ENCODE measurements at regions not wholly inside any gene's neighbourhood (a gene's known extent, or its start where the extent isn't known, plus 50 kb on each side); places are given as distances from the start of the nearest gene placed in this dataset.

- no peak for ATAC-seq (ENCODE audit: low read depth)
- H3K27me3 Mint-ChIP-seq = peaks cover 17% of the 10 kb centered on the region
- CTCF ChIA-PET = interaction anchor here (0.9 kb wide), 1 partner anchor 44 kb away, joined by 4 read pairs; no protein-coding TSS in a partner anchor
These were observed 132.8 kb upstream of the C2CD4B start for GRCh38 chr15:62297933-62298332.

GRCh38 chr15:62298811-62299210 is 133.7 kb upstream of the C2CD4B start:
- peaks cover 0 to 6% (median 2%) of the 10 kb centered on the region in 4 experiments for H3K27me3 ChIP-seq (replicated peaks in 1 of 4; ENCODE audit: control extremely low read depth in 1 of 4, control insufficient read depth in 3 of 4, insufficient read depth in 4 of 4, low read length in 3 of 4)
- H3K4me1 Mint-ChIP-seq = no peaks in the 10 kb centered on the region
- H3K4me3 ChIP-seq (ENCODE audit: control extremely low read depth in 1 of 5, extremely low read depth in 1 of 5, insufficient read depth in 1 of 5, low read depth in 2 of 5, low read length in 4 of 5) = no peak overlapping the region
- no peaks in the 10 kb centered on the region for H3K36me3 ChIP-seq (replicated peaks in 1 of 2; ENCODE audit: control extremely low read depth in 1 of 2, control insufficient read depth in 1 of 2, extremely low read depth in 1 of 2, insufficient read depth in 2 of 2, low read length in 1 of 2)
- no peak overlapping the region for H3K4me2 ChIP-seq (replicated peaks; ENCODE audit: low read depth, low read length, poor library complexity, severe bottlenecking)
- no peaks in the 10 kb centered on the region for H3K79me2 ChIP-seq (ENCODE audit: control insufficient read depth, insufficient read depth, low read length)
- ATAC-seq (ENCODE audit: low read depth) (no peak), DNase-seq (no peak)
- no peaks in the 10 kb centered on the region for H3K9me3 ChIP-seq (ENCODE audit: control extremely low read depth in 1 of 3, control insufficient read depth in 2 of 3, insufficient read depth in 1 of 3, low read length in 2 of 3)
- no peak overlapping the region for H3K4me3 Mint-ChIP-seq
- intact Hi-C loops (cut with micrococcal nuclease) = no loop called here
- no peaks in the 10 kb centered on the region for H3K4me1 ChIP-seq (ENCODE audit: control insufficient read depth in 2 of 2, insufficient read depth in 2 of 2, low read length in 2 of 2)
- H3K9me3 Mint-ChIP-seq (ENCODE audit: insufficient read depth) = no peaks in the 10 kb centered on the region
- H4K20me1 ChIP-seq (ENCODE audit: control insufficient read depth, insufficient read depth, low read length, poor library complexity, severe bottlenecking) = no peaks in the 10 kb centered on the region
- H3K27ac ChIP-seq (ENCODE audit: low read length in 2 of 2) = no peak overlapping the region
- WGBS (ENCODE audit: insufficient coverage) = 76% methylated on average over 3 of the region's 5 CpGs
- H3K9ac ChIP-seq (ENCODE audit: low read length) = no peak overlapping the region
- ChIA-PET CTCF (no interaction called here), POLR2A (no interaction called here)
- H3K27ac Mint-ChIP-seq = no peak overlapping the region
- no peak overlapping the region for H2AFZ ChIP-seq (ENCODE audit: insufficient read depth, low read depth, low read length, poor library complexity, severe bottlenecking)
- TF ChIP-seq CTCF (IDR thresholded peaks at IDR 0.05) (no peak), EZH2 (IDR thresholded peaks at IDR 0.05; ENCODE audit: borderline replicate concordance, insufficient read depth, low read depth, low read length, poor library complexity, severe bottlenecking) (no peak)
- H3K27me3 Mint-ChIP-seq = peaks cover 13% of the 10 kb centered on the region

More at GRCh38 chr15:62297933-62298332, 132.8 kb upstream of the C2CD4B start:
- POLR2A ChIA-PET = no interaction called here
- H3K27ac ChIP-seq (ENCODE audit: low read length in 2 of 2) = no peak overlapping the region
- H3K4me1 ChIP-seq (ENCODE audit: control insufficient read depth in 2 of 2, insufficient read depth in 2 of 2, low read length in 2 of 2) = no peaks in the 10 kb centered on the region
- WGBS (ENCODE audit: insufficient coverage) = no CpG with 5 or more reads among the region's 5 CpGs
- TF ChIP-seq EZH2 (IDR thresholded peaks at IDR 0.05; ENCODE audit: borderline replicate concordance, insufficient read depth, low read depth, low read length, poor library complexity, severe bottlenecking) (no peak), CTCF (IDR thresholded peaks at IDR 0.05) (no peak)
- intact Hi-C loops (cut with micrococcal nuclease) = no loop called here
- no peaks in the 10 kb centered on the region for H3K9me3 Mint-ChIP-seq (ENCODE audit: insufficient read depth)
- no peaks in the 10 kb centered on the region for H3K79me2 ChIP-seq (ENCODE audit: control insufficient read depth, insufficient read depth, low read length)
- H3K4me1 Mint-ChIP-seq = no peaks in the 10 kb centered on the region
- H2AFZ ChIP-seq (ENCODE audit: insufficient read depth, low read depth, low read length, poor library complexity, severe bottlenecking) = no peak overlapping the region
- no peak overlapping the region for H3K4me3 Mint-ChIP-seq
- DNase-seq = no peak
- H3K4me2 ChIP-seq (replicated peaks; ENCODE audit: low read depth, low read length, poor library complexity, severe bottlenecking) = no peak overlapping the region
- no peaks in the 10 kb centered on the region for H4K20me1 ChIP-seq (ENCODE audit: control insufficient read depth, insufficient read depth, low read length, poor library complexity, severe bottlenecking)
- H3K4me3 ChIP-seq (ENCODE audit: control extremely low read depth in 1 of 5, extremely low read depth in 1 of 5, insufficient read depth in 1 of 5, low read depth in 2 of 5, low read length in 4 of 5) = no peak overlapping the region
- peaks cover 0 to 6% (median 2%) of the 10 kb centered on the region in 4 experiments for H3K27me3 ChIP-seq (replicated peaks in 1 of 4; ENCODE audit: control extremely low read depth in 1 of 4, control insufficient read depth in 3 of 4, insufficient read depth in 4 of 4, low read length in 3 of 4)
- H3K27ac Mint-ChIP-seq = no peak overlapping the region
- H3K9ac ChIP-seq (ENCODE audit: low read length) = no peak overlapping the region
- H3K36me3 ChIP-seq (replicated peaks in 1 of 2; ENCODE audit: control extremely low read depth in 1 of 2, control insufficient read depth in 1 of 2, extremely low read depth in 1 of 2, insufficient read depth in 2 of 2, low read length in 1 of 2) = no peaks in the 10 kb centered on the region
- H3K9me3 ChIP-seq (ENCODE audit: control extremely low read depth in 1 of 3, control insufficient read depth in 2 of 3, insufficient read depth in 1 of 3, low read length in 2 of 3) = no peaks in the 10 kb centered on the region

Data from B cell (primary cell).